IPS DF 6.9 (cell line): ENCODE measurements at regions not wholly inside any gene's neighbourhood (a gene's known extent, or its start where the extent isn't known, plus 50 kb on each side); places are given as distances from the start of the nearest gene placed in this dataset.

Experiments
- DNase-seq: peaks from one replicate; pipeline ENCODE4 v3.0.0-alpha.2; 2013; ENCODE audit warnings: low read depth, low spot score
- H3K27ac ChIP-seq: one replicate; pipeline ENCODE4 v1.5.1; 2013; ENCODE audit warnings: low read length, control low read depth
- H3K27me3 ChIP-seq: 2 replicates; pipeline ENCODE4 v1.6.1; 2013; ENCODE audit warnings: mild to moderate bottlenecking, low read length; ENCODE audit not compliant: control insufficient read depth, insufficient read depth
- H3K36me3 ChIP-seq: 2 replicates; pipeline ENCODE4 v1.6.1; 2013; ENCODE audit warnings: low read length; ENCODE audit not compliant: control insufficient read depth, insufficient read depth
- H3K4me1 ChIP-seq: 2 replicates; pipeline ENCODE4 v1.6.1; 2013; ENCODE audit warnings: low read length; ENCODE audit not compliant: control insufficient read depth, insufficient read depth
- H3K4me3 ChIP-seq: 2 replicates; pipeline ENCODE4 v1.5.1; 2013; ENCODE audit warnings: mild to moderate bottlenecking, low read length
- H3K9me3 ChIP-seq: 2 replicates; pipeline ENCODE4 v1.6.1; 2013; ENCODE audit warnings: low read length, inconsistent platforms; ENCODE audit not compliant: control insufficient read depth, insufficient read depth
- WGBS: extraction: QIAGEN DNeasy Blood & Tissue Kit; methylation state at CpG from one replicate; pipeline ENCODE4 v1.1.7; 2013; ENCODE audit warnings: mixed read lengths, missing lambda C conversion rate; ENCODE audit not compliant: insufficient read length, insufficient coverage; 5-methylcytosine and 5-hydroxymethylcytosine counted together

- no CpG with 5 or more reads among the region's 1 CpG for WGBS
- H3K4me1 ChIP-seq, result no peaks in the 10 kb centered on the region; the same call in 1 of the 2 replicates
- H3K9me3 ChIP-seq, result no peaks in the 10 kb centered on the region
Observed at GRCh38 chr20:11469795-11470435, 447.8 kb upstream of the BTBD3 start.

GRCh38 chr20:11473983-11474382 lies 443.7 kb upstream of the BTBD3 start:
- Histone ChIP-seq H3K27me3 (no peaks in the 10 kb centered on the region), H3K4me3 (no peak overlapping the region), H3K4me1 (no peaks in the 10 kb centered on the region; the same call in 1 of the 2 replicates), H3K36me3 (no peaks in the 10 kb centered on the region), H3K27ac (no peak overlapping the region), H3K9me3 (no peaks in the 10 kb centered on the region)
- DNase-seq, result no peak

More at GRCh38 chr20:11469795-11470435, 447.8 kb upstream of the BTBD3 start:
- no peak overlapping the region for H3K4me3 ChIP-seq
- DNase-seq, result no peak
- no peaks in the 10 kb centered on the region for H3K27me3 ChIP-seq
- H3K36me3 ChIP-seq, result no peaks in the 10 kb centered on the region
- no peak overlapping the region for H3K27ac ChIP-seq

GRCh38 chr20:11483697-11484096 lies 434.0 kb upstream of the BTBD3 start:
- Histone ChIP-seq H3K4me3 (no peak overlapping the region), H3K27ac (no peak overlapping the region), H3K36me3 (no peaks in the 10 kb centered on the region), H3K27me3 (no peaks in the 10 kb centered on the region), H3K4me1 (no peaks in the 10 kb centered on the region), H3K9me3 (no peaks in the 10 kb centered on the region)
- DNase-seq, result no peak
- no CpG with 5 or more reads among the region's 1 CpG for WGBS

GRCh38 chr20:11484479-11484878 lies 433.2 kb upstream of the BTBD3 start:
- Histone ChIP-seq H3K4me1 (no peaks in the 10 kb centered on the region), H3K27me3 (no peaks in the 10 kb centered on the region), H3K36me3 (no peaks in the 10 kb centered on the region), H3K27ac (no peak overlapping the region), H3K4me3 (no peak overlapping the region), H3K9me3 (no peaks in the 10 kb centered on the region)
- no peak for DNase-seq
- WGBS, result no CpG with 5 or more reads among the region's 1 CpG

- Histone ChIP-seq H3K4me3 (no peak overlapping the region), H3K9me3 (no peaks in the 10 kb centered on the region), H3K27me3 (no peaks in the 10 kb centered on the region), H3K27ac (no peak overlapping the region), H3K36me3 (no peaks in the 10 kb centered on the region), H3K4me1 (no peaks in the 10 kb centered on the region)
- no peak for DNase-seq
Observed at GRCh38 chr20:11492386-11492785, 425.3 kb upstream of the BTBD3 start.

- H3K36me3 ChIP-seq, result no peaks in the 10 kb centered on the region
- H3K27me3 ChIP-seq, result no peaks in the 10 kb centered on the region
- no peaks in the 10 kb centered on the region for H3K4me1 ChIP-seq
- no peak for DNase-seq
- H3K9me3 ChIP-seq, result no peaks in the 10 kb centered on the region
- no peak overlapping the region for H3K27ac ChIP-seq
- H3K4me3 ChIP-seq, result no peak overlapping the region
Observed at GRCh38 chr20:11492846-11493245, 424.8 kb upstream of the BTBD3 start.

GRCh38 chr20:11496380-11496779 lies 421.3 kb upstream of the BTBD3 start:
- WGBS, result no CpG with 5 or more reads among the region's 2 CpGs
- Histone ChIP-seq H3K4me3 (no peak overlapping the region), H3K36me3 (no peaks in the 10 kb centered on the region), H3K9me3 (no peaks in the 10 kb centered on the region), H3K4me1 (0 out of 2 replicates have a peak, but pooled peaks cover 1% of the 10 kb centered on the region), H3K27ac (no peak overlapping the region), H3K27me3 (no peaks in the 10 kb centered on the region)
- DNase-seq, result no peak

- no CpG with 5 or more reads among the region's 1 CpG for WGBS
- no peaks in the 10 kb centered on the region for H3K36me3 ChIP-seq
- H3K4me1 ChIP-seq, result 0 out of 2 replicates have a peak, but pooled peaks cover 1% of the 10 kb centered on the region
- H3K4me3 ChIP-seq, result no peak overlapping the region
- H3K27ac ChIP-seq, result no peak overlapping the region
- no peaks in the 10 kb centered on the region for H3K9me3 ChIP-seq
- no peaks in the 10 kb centered on the region for H3K27me3 ChIP-seq
- DNase-seq, result no peak
Observed at GRCh38 chr20:11497545-11497944, 420.1 kb upstream of the BTBD3 start.

GRCh38 chr20:11499101-11499634 lies 418.5 kb upstream of the BTBD3 start:
- H3K36me3 ChIP-seq, result no peaks in the 10 kb centered on the region
- WGBS, result no CpG with 5 or more reads among the region's 6 CpGs
- H3K4me3 ChIP-seq, result no peak overlapping the region
- H3K4me1 ChIP-seq, result 0 out of 2 replicates have a peak, but pooled peaks cover 1% of the 10 kb centered on the region
- H3K27me3 ChIP-seq, result no peaks in the 10 kb centered on the region
- no peaks in the 10 kb centered on the region for H3K9me3 ChIP-seq
- no peak for DNase-seq
- H3K27ac ChIP-seq, result no peak overlapping the region

- DNase-seq, result no peak
Observed at GRCh38 chr20:11502061-11502460, 415.6 kb upstream of the BTBD3 start.

GRCh38 chr20:11502671-11503070 lies 415.0 kb upstream of the BTBD3 start:
- no peak for DNase-seq
- Histone ChIP-seq H3K36me3 (no peaks in the 10 kb centered on the region), H3K27ac (no peak overlapping the region), H3K4me3 (no peak overlapping the region), H3K4me1 (0 out of 2 replicates have a peak, but pooled peaks cover 1% of the 10 kb centered on the region), H3K27me3 (no peaks in the 10 kb centered on the region), H3K9me3 (no peaks in the 10 kb centered on the region)

More at GRCh38 chr20:11502061-11502460, 415.6 kb upstream of the BTBD3 start:
- Histone ChIP-seq H3K27ac (no peak overlapping the region), H3K27me3 (no peaks in the 10 kb centered on the region), H3K36me3 (no peaks in the 10 kb centered on the region), H3K4me3 (no peak overlapping the region), H3K9me3 (no peaks in the 10 kb centered on the region), H3K4me1 (0 out of 2 replicates have a peak, but pooled peaks cover 1% of the 10 kb centered on the region)
- no CpG with 5 or more reads among the region's 1 CpG for WGBS
